ENCODE measurements at regions not wholly inside any gene's neighbourhood (a gene's known extent, or its start where the extent isn't known, plus 50 kb on each side); places are given as distances from the start of the nearest gene placed in this dataset.
"Not testable (repeated sequence)": the region's sequence is repeated elsewhere in the genome, so short reads cannot be mapped to it uniquely, and the experiment has no call there.

GRCh38 chr12:13339538-13339937 lies 143.0 kb downstream of the EMP1 start:
- no peak for DNase-seq

GRCh38 chr12:13339091-13339490 lies 142.6 kb downstream of the EMP1 start:
- DNase-seq, result no peak

- DNase-seq, result no peak
These were observed 141.3 kb downstream of the EMP1 start for GRCh38 chr12:13337791-13338190.

- DNase-seq, result no peak
These were observed 139.7 kb downstream of the EMP1 start for GRCh38 chr12:13336216-13336615.

GRCh38 chr12:13328535-13328934 lies 132.0 kb downstream of the EMP1 start:
- no peak for DNase-seq

- no peak for DNase-seq
These were observed 129.6 kb downstream of the EMP1 start for GRCh38 chr12:13326076-13326475.

GRCh38 chr12:13325037-13325436 lies 128.5 kb downstream of the EMP1 start:
- not testable (repeated sequence) for DNase-seq

GRCh38 chr12:13318231-13319015 lies 121.9 kb downstream of the EMP1 start:
- DNase-seq, result no peak

- no peak for DNase-seq
These were observed 120.2 kb downstream of the EMP1 start for GRCh38 chr12:13316587-13317246.

GRCh38 chr12:13313886-13314285 lies 117.4 kb downstream of the EMP1 start:
- DNase-seq, result no peak

- DNase-seq, result no peak
These were observed 115.0 kb downstream of the EMP1 start for GRCh38 chr12:13311551-13311950.

GRCh38 chr12:13307143-13307816 lies 110.8 kb downstream of the EMP1 start:
- no peak for DNase-seq

- DNase-seq, result no peak
These were observed 108.4 kb downstream of the EMP1 start for GRCh38 chr12:13304924-13305323.

GRCh38 chr12:13299457-13299856 lies 102.9 kb downstream of the EMP1 start:
- DNase-seq, result no peak

- no peak for DNase-seq
These were observed 96.6 kb downstream of the EMP1 start for GRCh38 chr12:13293096-13293495.

- DNase-seq, result no peak
These were observed 93.2 kb downstream of the EMP1 start for GRCh38 chr12:13289653-13290289.

- DNase-seq, result no peak
These were observed 92.6 kb downstream of the EMP1 start for GRCh38 chr12:13288937-13289652.

- no peak for DNase-seq
These were observed 92.0 kb downstream of the EMP1 start for GRCh38 chr12:13288501-13288900.

GRCh38 chr12:13283867-13284266 lies 87.3 kb downstream of the EMP1 start:
- DNase-seq, result no peak

- DNase-seq, result no peak
These were observed 86.3 kb downstream of the EMP1 start for GRCh38 chr12:13282861-13283260.

- DNase-seq, result peak; percentile 70
These were observed 81.8 kb downstream of the EMP1 start for GRCh38 chr12:13278249-13278787.

GRCh38 chr12:13277293-13277692 lies 80.8 kb downstream of the EMP1 start:
- DNase-seq, result no peak

Data from activated CD4-positive, alpha-beta T cell treated with anti-CD3 and anti-CD28 coated beads, Interleukin-2, Interleukin-6, amounts not matched to agents 100 ng/mL and 50 ng/mL, durations not matched to agents 16 hours and 8 hours (primary cell).